Fibroblast of lung (primary cell): ENCODE measurements at regions not wholly inside any gene's neighbourhood (a gene's known extent, or its start where the extent isn't known, plus 50 kb on each side); places are given as distances from the start of the nearest gene placed in this dataset.

Experiments
- DNase-seq, 2 donors: peaks; one replicate each; pipeline versions ENCODE4 v3.0.0 to v3.0.0-alpha.2; 2010; ENCODE audit warnings: low read depth in 2 of 2
- H2AFZ ChIP-seq: 2 replicates; pipeline ENCODE4 v1.5.1; 2012; ENCODE audit warnings: low read length, control low read depth, inconsistent platforms
- H3K27ac ChIP-seq: 2 replicates; pipeline ENCODE4 v1.5.1; 2011; ENCODE audit warnings: low read length, control low read depth; ENCODE audit not compliant: insufficient read depth
- H3K27me3 ChIP-seq: 2 replicates; pipeline ENCODE4 v1.5.1; 2011; ENCODE audit warnings: mild to moderate bottlenecking, low read length; ENCODE audit not compliant: control insufficient read depth, insufficient read depth
- H3K36me3 ChIP-seq: 2 replicates; pipeline ENCODE4 v1.5.1; 2011; ENCODE audit warnings: low read length; ENCODE audit not compliant: control insufficient read depth, insufficient read depth
- H3K4me1 ChIP-seq: 2 replicates; pipeline ENCODE4 v1.5.1; 2011; ENCODE audit warnings: low read length; ENCODE audit not compliant: control insufficient read depth, insufficient read depth; ENCODE audit errors: extremely low read depth
- H3K4me2 ChIP-seq: 2 replicates; pipeline ENCODE4 v1.5.1; 2011; ENCODE audit warnings: low read length, control low read depth; ENCODE audit not compliant: insufficient read depth; ENCODE audit errors: extremely low read depth
- H3K4me3 ChIP-seq, 4 experiments: fragments of 200-600 bp in 1 of 4; sonication (generic) in 1 of 4; replicated peaks in 1 of 4; 2 replicates each; pipeline ENCODE4 v1.5.1; 2011 to 2016; ENCODE audit warnings: low read length in 4 of 4, low read depth in 3 of 4, mild to moderate bottlenecking in 3 of 4, control low read depth in 2 of 4, inconsistent platforms in 1 of 4, mixed read lengths in 1 of 4; ENCODE audit not compliant: insufficient read depth in 1 of 4; ENCODE audit errors: control extremely low read depth in 1 of 4
- H3K79me2 ChIP-seq: 2 replicates; pipeline ENCODE4 v1.5.1; 2012; ENCODE audit warnings: mild to moderate bottlenecking, low read length, inconsistent platforms; ENCODE audit not compliant: control insufficient read depth, insufficient read depth
- H3K9ac ChIP-seq: 2 replicates; pipeline ENCODE4 v1.5.1; 2011; ENCODE audit warnings: mild to moderate bottlenecking, low read length, control low read depth; ENCODE audit not compliant: insufficient read depth
- H3K9me3 ChIP-seq: 2 replicates; pipeline ENCODE4 v1.5.1; 2012; ENCODE audit warnings: low read depth, low read length; ENCODE audit not compliant: control insufficient read depth, insufficient read depth
- H4K20me1 ChIP-seq: 2 replicates; pipeline ENCODE4 v1.5.1; 2011; ENCODE audit warnings: low read length; ENCODE audit not compliant: control insufficient read depth, insufficient read depth; ENCODE audit errors: extremely low read depth
- CTCF ChIP-seq, 2 donors: IDR thresholded peaks in 1 of 2; conservative IDR thresholded peaks in 1 of 2; 1 replicate in 1 of 2; 2 replicates in 1 of 2; pipeline ENCODE4 v1.5.1; 2011 to 2012; ENCODE audit warnings: low read length in 2 of 2, control low read depth in 1 of 2, inconsistent platforms in 1 of 2, low read depth in 1 of 2, mild to moderate bottlenecking in 1 of 2
- EZH2 ChIP-seq: IDR thresholded peaks from 2 replicates; pipeline ENCODE4 v1.5.1; 2012; ENCODE audit warnings: low read length, control low read depth, mild to moderate bottlenecking; ENCODE audit errors: missing control alignments

DNA sequence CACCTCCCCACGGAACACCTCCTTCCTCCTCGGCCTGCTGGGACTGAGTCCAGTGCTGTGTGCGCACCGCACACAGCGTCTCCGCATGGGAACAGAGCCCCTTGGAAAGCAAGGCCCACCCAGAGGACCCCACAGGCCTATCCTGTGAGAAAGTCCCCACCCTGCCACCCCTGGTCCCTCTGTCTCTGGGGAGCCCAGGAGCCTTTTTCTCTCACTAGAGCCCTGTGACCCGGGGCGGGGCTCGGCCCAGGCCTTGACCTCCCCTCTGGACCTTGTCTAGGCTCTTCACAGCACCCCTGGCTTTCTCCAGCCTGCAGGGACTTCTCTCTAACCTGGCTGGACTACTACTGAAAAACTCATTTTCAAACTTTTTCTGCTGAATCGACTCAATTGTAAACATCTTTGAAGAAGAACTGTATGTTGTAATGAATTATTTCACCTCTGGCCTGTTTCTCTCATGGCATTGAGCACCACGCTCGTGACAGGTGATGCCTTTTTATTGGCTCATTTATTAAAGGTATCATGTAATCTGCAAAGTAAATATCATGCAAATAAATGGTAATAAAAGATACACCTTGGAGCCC lies 89.2 kb downstream of the IRX1 start:
- H3K27ac ChIP-seq = no peak overlapping the region
- no peaks in the 10 kb centered on the region for H3K4me1 ChIP-seq
- H2AFZ ChIP-seq = no peak overlapping the region
- no peaks in the 10 kb centered on the region for H4K20me1 ChIP-seq
- no peaks in the 10 kb centered on the region for H3K79me2 ChIP-seq
- H3K27me3 ChIP-seq = no peaks in the 10 kb centered on the region
- no peak overlapping the region for H3K4me2 ChIP-seq
- DNase-seq = no peak
- H3K36me3 ChIP-seq = no peaks in the 10 kb centered on the region
- no peak for TF ChIP-seq EZH2
- TF ChIP-seq CTCF (conservative IDR thresholded peaks at IDR 0.05 in 1 of 2, IDR thresholded peaks at IDR 0.05 in 1 of 2; ENCODE audit: low read depth in 1 of 2, low read length in 2 of 2) = no peak
- H3K4me3 ChIP-seq = no peak overlapping the region
- no peak overlapping the region for H3K9ac ChIP-seq
- H3K9me3 ChIP-seq = no peaks in the 10 kb centered on the region

DNA sequence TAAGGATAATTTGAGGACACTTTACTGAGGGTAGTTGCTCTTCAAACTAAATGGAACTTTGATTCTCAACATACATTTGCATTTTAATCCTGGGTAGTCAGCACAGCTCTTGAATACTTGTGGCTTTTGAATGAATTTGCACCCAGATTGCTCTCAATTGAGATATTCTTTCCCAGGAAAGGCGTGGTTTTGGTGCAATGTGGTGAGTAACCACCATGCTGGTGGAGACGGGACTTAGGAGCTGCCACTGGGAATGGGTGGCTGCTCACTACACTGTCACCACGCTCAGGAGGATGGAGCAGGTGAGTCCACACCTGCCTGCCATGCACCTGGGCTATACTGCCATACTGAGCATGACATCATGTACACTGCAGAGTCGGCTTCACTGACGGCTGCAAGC lies 99.2 kb downstream of the IRX1 start:
- Histone ChIP-seq H3K27ac (no peak overlapping the region), H3K4me2 (no peak overlapping the region), H3K27me3 (no peaks in the 10 kb centered on the region), H4K20me1 (no peaks in the 10 kb centered on the region), H3K4me1 (no peaks in the 10 kb centered on the region), H3K79me2 (no peaks in the 10 kb centered on the region), H3K9ac (no peak overlapping the region), H3K9me3 (no peaks in the 10 kb centered on the region), H3K36me3 (no peaks in the 10 kb centered on the region), H2AFZ (no peak overlapping the region), H3K4me3 (no peak overlapping the region)
- TF ChIP-seq CTCF (conservative IDR thresholded peaks at IDR 0.05 in 1 of 2, IDR thresholded peaks at IDR 0.05 in 1 of 2; ENCODE audit: low read depth in 1 of 2, low read length in 2 of 2) (no peak), EZH2 (no peak)
- peak in 1 of 2 donors; percentile 64 for DNase-seq

DNA sequence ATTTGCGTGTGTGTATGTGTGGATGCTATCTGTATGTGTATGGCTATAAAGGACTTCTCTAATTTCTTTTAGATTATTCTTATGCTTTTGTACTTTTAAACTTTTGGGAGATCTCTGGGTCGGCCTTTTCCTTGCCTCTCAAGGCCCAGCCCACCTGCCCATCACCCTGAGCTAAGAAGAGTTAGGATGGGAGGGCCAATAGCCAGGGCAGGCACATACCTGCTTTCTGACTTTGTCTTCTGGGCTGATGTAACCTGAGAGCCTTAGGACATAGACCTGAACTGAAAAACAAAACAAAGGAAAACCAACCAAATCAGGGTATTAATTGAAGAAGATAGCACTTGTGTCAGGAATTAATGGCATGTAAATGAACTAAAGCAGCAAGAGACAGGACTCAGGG lies 100.2 kb downstream of the IRX1 start:
- TF ChIP-seq EZH2 (no peak), CTCF (conservative IDR thresholded peaks at IDR 0.05 in 1 of 2, IDR thresholded peaks at IDR 0.05 in 1 of 2; ENCODE audit: low read depth in 1 of 2, low read length in 2 of 2) (no peak)
- H3K9ac ChIP-seq = no peak overlapping the region
- no peak overlapping the region for H3K27ac ChIP-seq
- H3K4me1 ChIP-seq = no peaks in the 10 kb centered on the region
- H3K9me3 ChIP-seq = no peaks in the 10 kb centered on the region
- no peaks in the 10 kb centered on the region for H3K27me3 ChIP-seq
- no peaks in the 10 kb centered on the region for H3K36me3 ChIP-seq
- DNase-seq = no peak
- no peaks in the 10 kb centered on the region for H3K79me2 ChIP-seq
- H3K4me3 ChIP-seq = no peak overlapping the region
- H2AFZ ChIP-seq = no peak overlapping the region
- no peaks in the 10 kb centered on the region for H4K20me1 ChIP-seq
- H3K4me2 ChIP-seq = no peak overlapping the region
